Thoracic aorta (tissue), 2 donors: ENCODE measurements at regions not wholly inside any gene's neighbourhood (a gene's known extent, or its start where the extent isn't known, plus 50 kb on each side); places are given as distances from the start of the nearest gene placed in this dataset.

Experiments
- ATAC-seq: fragments of 150-250 bp; one replicate; pipeline ENCODE4 v1.8.0; 2017; ENCODE audit warnings: low read depth; ENCODE audit not compliant: insufficient number of reproducible peaks, low FRiP score
- DNase-seq: peaks from one replicate; pipeline ENCODE4 v3.0.0-alpha.2; 2020; ENCODE audit warnings: low spot score
- H3K27ac ChIP-seq, 2 donors: fragments of 200-600 bp; sonication (generic); 1 replicate in 1 of 2; 2 replicates in 1 of 2; pipeline ENCODE4 v1.5.1; 2016; ENCODE audit warnings: mild to moderate bottlenecking in 2 of 2, moderate library complexity in 2 of 2
- H3K27me3 ChIP-seq: fragments of 200-600 bp; sonication (generic); replicated peaks from 2 replicates; pipeline ENCODE4 v1.6.0; 2016; ENCODE audit warnings: mild to moderate bottlenecking; ENCODE audit not compliant: insufficient read depth
- H3K36me3 ChIP-seq: fragments of 200-600 bp; sonication (generic); one replicate; pipeline ENCODE4 v1.5.1; 2016
- H3K4me1 ChIP-seq, 2 donors: fragments of 200-600 bp; sonication (generic); 1 replicate in 1 of 2; 2 replicates in 1 of 2; pipeline versions ENCODE4 v1.5.1 to v1.6.0; 2016; ENCODE audit warnings: low read depth in 2 of 2, mild to moderate bottlenecking in 1 of 2; ENCODE audit not compliant: control insufficient read depth in 1 of 2
- H3K4me3 ChIP-seq: fragments of 200-600 bp; sonication (generic); 2 replicates; pipeline ENCODE4 v1.5.1; 2016; ENCODE audit warnings: mild to moderate bottlenecking
- H3K9me3 ChIP-seq: fragments of 200-600 bp; sonication (generic); 2 replicates; pipeline ENCODE4 v1.5.1; 2016
- TF ChIP-seq, protein P1 (sequence below): fragments of 200-600 bp; sonication (generic); IDR thresholded peaks from one replicate; pipeline ENCODE4 v1.5.1; 2019; ENCODE audit warnings: antibody characterized with exemption

DNA sequence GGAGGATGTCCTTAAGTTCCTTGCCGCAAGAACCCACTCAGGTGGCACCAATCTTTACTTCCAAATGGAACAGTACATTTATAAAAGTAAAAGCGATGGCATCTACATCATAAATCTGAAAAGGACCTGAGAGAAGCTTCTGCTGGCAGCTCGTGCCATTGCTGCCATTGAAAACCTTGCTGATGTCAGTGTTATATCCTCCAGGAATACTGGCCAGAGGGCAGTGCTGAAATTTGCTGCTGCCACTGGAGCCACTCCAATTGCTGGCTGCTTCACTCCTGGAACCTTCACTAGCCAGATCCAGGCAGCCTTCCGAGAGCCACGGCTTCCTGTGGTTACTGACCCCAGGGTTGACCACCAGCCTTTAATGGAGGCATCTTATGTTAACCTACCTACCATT is 191.7 kb downstream of the TRIM27 start:
- TF ChIP-seq, protein P1, sequence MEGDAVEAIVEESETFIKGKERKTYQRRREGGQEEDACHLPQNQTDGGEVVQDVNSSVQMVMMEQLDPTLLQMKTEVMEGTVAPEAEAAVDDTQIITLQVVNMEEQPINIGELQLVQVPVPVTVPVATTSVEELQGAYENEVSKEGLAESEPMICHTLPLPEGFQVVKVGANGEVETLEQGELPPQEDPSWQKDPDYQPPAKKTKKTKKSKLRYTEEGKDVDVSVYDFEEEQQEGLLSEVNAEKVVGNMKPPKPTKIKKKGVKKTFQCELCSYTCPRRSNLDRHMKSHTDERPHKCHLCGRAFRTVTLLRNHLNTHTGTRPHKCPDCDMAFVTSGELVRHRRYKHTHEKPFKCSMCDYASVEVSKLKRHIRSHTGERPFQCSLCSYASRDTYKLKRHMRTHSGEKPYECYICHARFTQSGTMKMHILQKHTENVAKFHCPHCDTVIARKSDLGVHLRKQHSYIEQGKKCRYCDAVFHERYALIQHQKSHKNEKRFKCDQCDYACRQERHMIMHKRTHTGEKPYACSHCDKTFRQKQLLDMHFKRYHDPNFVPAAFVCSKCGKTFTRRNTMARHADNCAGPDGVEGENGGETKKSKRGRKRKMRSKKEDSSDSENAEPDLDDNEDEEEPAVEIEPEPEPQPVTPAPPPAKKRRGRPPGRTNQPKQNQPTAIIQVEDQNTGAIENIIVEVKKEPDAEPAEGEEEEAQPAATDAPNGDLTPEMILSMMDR, result no peak
- no peaks in the 10 kb centered on the region for H3K27me3 ChIP-seq
- no peak overlapping the region for H3K4me3 ChIP-seq
- no peaks in the 10 kb centered on the region for H3K9me3 ChIP-seq
- ATAC-seq (no peak), DNase-seq (no peak)
- peaks cover 5 to 7% of the 10 kb centered on the region in 2 donors for H3K4me1 ChIP-seq
- H3K36me3 ChIP-seq, result no peaks in the 10 kb centered on the region
- no peak overlapping the region for H3K27ac ChIP-seq

DNA sequence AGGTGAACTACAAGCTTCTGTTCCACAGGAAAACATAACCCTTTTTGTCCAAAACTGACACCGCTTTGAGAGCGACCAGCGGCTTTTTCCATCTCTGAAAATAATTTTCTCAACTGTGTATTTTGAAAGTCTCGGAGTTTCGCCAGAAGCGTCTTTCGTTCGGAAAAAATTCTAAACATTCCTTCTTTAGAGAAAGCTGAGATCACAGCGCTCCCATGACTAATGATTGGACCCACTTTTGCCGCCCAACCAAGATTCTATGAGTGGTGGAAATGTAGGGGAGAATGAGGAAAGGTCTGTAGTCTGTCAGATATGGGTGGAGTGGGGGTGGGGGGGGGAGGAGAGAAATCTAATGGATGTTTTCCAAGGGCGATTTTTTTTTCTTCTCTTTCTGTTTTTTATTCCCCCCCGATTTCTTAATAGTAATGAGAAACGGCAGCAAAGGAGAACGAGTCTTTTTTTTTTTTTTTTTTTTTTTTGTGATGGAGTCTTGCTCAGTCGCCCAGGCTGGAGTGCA is 189.3 kb downstream of the TRIM27 start:
- DNase-seq, result no peak
- Histone ChIP-seq H3K9me3 (no peaks in the 10 kb centered on the region), H3K27me3 (no peaks in the 10 kb centered on the region), H3K4me3 (no peak overlapping the region), H3K4me1 (peaks cover 0 to 2% of the 10 kb centered on the region in 2 donors), H3K36me3 (no peaks in the 10 kb centered on the region), H3K27ac (no peak overlapping the region)
- ATAC-seq, result no peak
- TF ChIP-seq, protein P1, result no peak

DNA sequence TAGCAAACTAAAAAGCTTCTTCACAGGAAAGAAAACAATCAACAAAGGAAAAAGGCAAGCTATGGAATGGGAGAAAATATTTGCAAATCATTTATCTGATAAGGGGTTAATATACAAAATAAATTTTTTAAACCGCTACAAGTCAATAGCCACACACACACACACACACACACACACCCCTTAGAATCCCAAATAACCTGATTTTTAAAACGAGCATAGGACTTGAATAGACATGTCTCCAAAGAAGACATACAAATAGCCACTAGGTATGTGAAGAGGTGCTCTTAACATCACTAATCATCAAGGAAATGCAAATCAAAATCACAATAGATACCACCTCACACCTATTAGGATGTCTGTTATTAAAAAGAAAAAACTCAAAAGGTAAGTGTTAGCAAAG is 187.7 kb downstream of the TRIM27 start:
- TF ChIP-seq, protein P1, result no peak
- H3K9me3 ChIP-seq, result no peaks in the 10 kb centered on the region
- no peak for DNase-seq

DNA sequence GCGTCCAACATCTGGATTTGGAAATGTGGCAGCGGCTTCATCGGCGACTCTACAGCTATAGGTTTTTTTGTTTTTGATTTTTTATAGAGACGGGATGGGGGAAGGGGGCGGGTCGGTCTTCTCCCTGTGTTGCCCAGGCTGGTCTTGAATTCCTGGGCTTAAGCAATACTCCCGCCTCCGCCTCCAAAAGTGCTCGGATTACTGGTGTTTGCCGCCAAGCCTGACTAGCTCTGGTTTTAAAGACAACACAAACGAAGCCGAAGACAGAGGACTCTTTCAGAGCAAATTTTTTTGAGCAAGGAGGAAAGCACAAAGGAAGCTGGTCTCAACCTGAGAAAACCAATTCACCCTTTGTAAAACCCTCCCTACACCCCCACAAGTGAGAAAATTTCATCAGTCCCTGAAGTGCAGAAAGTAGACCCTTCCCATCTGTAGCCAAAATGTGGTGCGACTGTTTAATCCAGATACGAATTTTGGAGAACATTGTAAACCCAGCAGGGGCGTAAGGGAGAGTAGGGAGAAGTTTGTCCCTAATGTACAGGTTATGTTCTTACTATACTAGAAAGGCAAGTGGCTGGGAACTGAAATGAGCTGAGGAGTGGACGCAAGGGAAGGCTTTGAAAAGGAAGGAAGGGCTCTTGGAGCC is 185.9 kb downstream of the TRIM27 start:
- Histone ChIP-seq H3K27ac (no peak overlapping the region), H3K36me3 (no peaks in the 10 kb centered on the region), H3K4me1 (no peaks in the 10 kb centered on the region), H3K9me3 (no peaks in the 10 kb centered on the region), H3K4me3 (no peak overlapping the region), H3K27me3 (no peaks in the 10 kb centered on the region)
- no peak for DNase-seq
- ATAC-seq, result no peak
- TF ChIP-seq, protein P1, result no peak

More for the DNA sequence above, 187.7 kb downstream of the TRIM27 start:
- Histone ChIP-seq H3K36me3 (no peaks in the 10 kb centered on the region), H3K27ac (no peak overlapping the region), H3K4me1 (no peaks in the 10 kb centered on the region), H3K27me3 (no peaks in the 10 kb centered on the region), H3K4me3 (no peak overlapping the region)
- ATAC-seq, result no peak

DNA sequence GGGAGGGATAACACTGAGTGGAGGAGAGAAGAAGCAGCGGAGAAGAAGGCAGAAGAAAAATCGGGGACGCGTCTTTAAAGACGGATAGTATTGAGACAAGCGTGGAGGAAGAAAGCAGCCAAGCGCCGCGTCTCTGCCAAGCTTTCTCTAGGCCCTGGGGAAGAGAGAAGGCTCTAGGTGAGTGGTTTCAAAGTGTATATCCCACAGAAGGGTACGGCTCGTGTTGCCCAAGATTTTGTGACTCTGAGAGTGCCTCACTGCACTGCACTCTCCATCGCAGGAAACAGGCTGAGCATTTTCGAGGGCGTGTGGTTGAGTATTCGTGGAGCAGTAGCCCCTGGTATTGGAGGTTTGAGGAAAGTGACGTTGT is 185.4 kb downstream of the TRIM27 start:
- no peaks in the 10 kb centered on the region for H3K36me3 ChIP-seq
- H3K27ac ChIP-seq, result no peak overlapping the region
- H3K4me1 ChIP-seq, result no peaks in the 10 kb centered on the region
- H3K9me3 ChIP-seq, result no peaks in the 10 kb centered on the region
- H3K27me3 ChIP-seq, result no peaks in the 10 kb centered on the region
- ATAC-seq (no peak), DNase-seq (no peak)
- TF ChIP-seq, protein P1, result no peak
- no peak overlapping the region for H3K4me3 ChIP-seq
